MM.1S (cell line): ENCODE measurements at regions not wholly inside any gene's neighbourhood (a gene's known extent, or its start where the extent isn't known, plus 50 kb on each side); places are given as distances from the start of the nearest gene placed in this dataset.

Experiments
- DNase-seq: peaks from one replicate; pipeline ENCODE4 v3.0.0-alpha.2; 2015
- H2AFZ ChIP-seq: fragments of 300-600 bp; sonication (generic); 2 replicates; pipeline ENCODE4 v1.6.0; 2016; ENCODE audit warnings: antibody characterized with exemption, low read length
- H3F3A ChIP-seq: fragments of 300-600 bp; sonication (generic); 2 replicates; pipeline ENCODE4 v1.6.1; 2016; ENCODE audit warnings: mild to moderate bottlenecking, antibody characterized with exemption, low read length, moderate library complexity, mixed read lengths; ENCODE audit not compliant: insufficient read depth
- H3K27ac ChIP-seq: fragments of 300-600 bp; sonication (generic); 2 replicates; pipeline ENCODE4 v1.5.1; 2016; ENCODE audit warnings: mild to moderate bottlenecking, low read length
- H3K27me3 ChIP-seq: fragments of 300-600 bp; sonication (generic); replicated peaks from 2 replicates; pipeline ENCODE4 v1.6.0; 2016; ENCODE audit warnings: low read length; ENCODE audit not compliant: insufficient read depth
- H3K36me3 ChIP-seq: fragments of 300-600 bp; sonication (generic); replicated peaks from 2 replicates; pipeline ENCODE4 v1.6.1; 2016; ENCODE audit warnings: mild to moderate bottlenecking, low read length, mixed read lengths; ENCODE audit not compliant: insufficient read depth
- H3K4me1 ChIP-seq: fragments of 300-600 bp; sonication (generic); 2 replicates; pipeline ENCODE4 v1.6.1; 2016; ENCODE audit warnings: low read length, mixed read lengths
- H3K4me2 ChIP-seq: fragments of 300-600 bp; sonication (generic); 2 replicates; pipeline ENCODE4 v1.6.0; 2016; ENCODE audit warnings: low read depth, low read length
- H3K4me3 ChIP-seq: fragments of 300-600 bp; sonication (generic); 2 replicates; pipeline ENCODE4 v1.5.1; 2016; ENCODE audit warnings: low read length, mixed read lengths
- H3K79me2 ChIP-seq: fragments of 300-600 bp; sonication (generic); 2 replicates; pipeline ENCODE4 v1.6.1; 2016; ENCODE audit warnings: mixed run types, low read length, mixed read lengths
- H3K9ac ChIP-seq: fragments of 300-600 bp; sonication (generic); 2 replicates; pipeline ENCODE4 v1.6.1; 2016; ENCODE audit warnings: low read length, mixed read lengths
- H3K9me2 ChIP-seq: fragments of 300-600 bp; sonication (generic); replicated peaks from 2 replicates; pipeline ENCODE4 v1.6.1; 2016; ENCODE audit warnings: mild to moderate bottlenecking, low read length, mixed read lengths; ENCODE audit not compliant: insufficient read depth
- H3K9me3 ChIP-seq: fragments of 300-600 bp; sonication (generic); replicated peaks from 2 replicates; pipeline ENCODE4 v1.6.1; 2016; ENCODE audit warnings: mild to moderate bottlenecking, low read length, mixed read lengths; ENCODE audit not compliant: insufficient read depth
- H4K20me1 ChIP-seq: fragments of 300-600 bp; sonication (generic); 2 replicates; pipeline ENCODE4 v1.6.1; 2016; ENCODE audit warnings: mild to moderate bottlenecking, low read length, moderate library complexity, mixed read lengths; ENCODE audit not compliant: insufficient read depth
- EZH2 ChIP-seq: fragments of 300-600 bp; sonication (generic); optimal IDR thresholded peaks from 2 replicates; pipeline ENCODE3; 2017; ENCODE audit warnings: low read depth, mild to moderate bottlenecking, antibody characterized with exemption, low read length, mixed read lengths
- EZH2phosphoT487 ChIP-seq: fragments of 300-600 bp; sonication (generic); IDR thresholded peaks from 2 replicates; pipeline ENCODE4 v1.6.1; 2018; ENCODE audit warnings: antibody characterized with exemption, low read length
- TF ChIP-seq, protein P1 (sequence below): fragments of 300-600 bp; sonication (generic); IDR thresholded peaks from 2 replicates; pipeline ENCODE4 v1.5.1; 2016; ENCODE audit warnings: antibody characterized with exemption, low read length, mixed read lengths

DNA sequence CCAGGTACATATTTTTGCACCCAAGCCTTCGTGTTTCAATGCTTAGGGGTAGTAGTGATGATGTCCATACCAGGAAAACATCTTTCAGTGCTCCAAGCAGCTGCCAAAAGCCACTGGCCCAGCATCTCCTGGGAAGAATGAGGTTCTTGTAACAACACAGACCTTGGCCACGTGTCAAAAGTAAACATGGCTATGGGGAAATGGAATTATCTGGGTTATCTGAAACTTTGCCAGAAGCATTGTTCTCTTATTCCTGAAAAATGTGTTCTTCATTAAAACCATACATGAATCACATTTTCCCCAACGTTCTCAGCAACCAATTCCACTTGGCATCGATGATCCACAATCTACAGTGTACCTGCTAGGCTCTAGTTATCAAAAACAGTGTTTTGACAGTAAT lies 524.2 kb upstream of the EEF2KMT start:
- H2AFZ ChIP-seq: no peak overlapping the region
- no peak overlapping the region for H3K4me2 ChIP-seq
- H3K9me3 ChIP-seq: no peaks in the 10 kb centered on the region
- no peak for DNase-seq
- H3K27me3 ChIP-seq: no peaks in the 10 kb centered on the region
- H3F3A ChIP-seq: no peaks in the 10 kb centered on the region
- no peaks in the 10 kb centered on the region for H3K79me2 ChIP-seq
- H4K20me1 ChIP-seq: no peaks in the 10 kb centered on the region
- H3K27ac ChIP-seq: no peak overlapping the region
- H3K4me1 ChIP-seq: no peaks in the 10 kb centered on the region
- H3K9ac ChIP-seq: no peak overlapping the region
- H3K36me3 ChIP-seq: no peaks in the 10 kb centered on the region
- no peaks in the 10 kb centered on the region for H3K9me2 ChIP-seq
- H3K4me3 ChIP-seq: no peak overlapping the region
- TF ChIP-seq EZH2 (no peak), EZH2phosphoT487 (no peak)
- TF ChIP-seq, protein P1, sequence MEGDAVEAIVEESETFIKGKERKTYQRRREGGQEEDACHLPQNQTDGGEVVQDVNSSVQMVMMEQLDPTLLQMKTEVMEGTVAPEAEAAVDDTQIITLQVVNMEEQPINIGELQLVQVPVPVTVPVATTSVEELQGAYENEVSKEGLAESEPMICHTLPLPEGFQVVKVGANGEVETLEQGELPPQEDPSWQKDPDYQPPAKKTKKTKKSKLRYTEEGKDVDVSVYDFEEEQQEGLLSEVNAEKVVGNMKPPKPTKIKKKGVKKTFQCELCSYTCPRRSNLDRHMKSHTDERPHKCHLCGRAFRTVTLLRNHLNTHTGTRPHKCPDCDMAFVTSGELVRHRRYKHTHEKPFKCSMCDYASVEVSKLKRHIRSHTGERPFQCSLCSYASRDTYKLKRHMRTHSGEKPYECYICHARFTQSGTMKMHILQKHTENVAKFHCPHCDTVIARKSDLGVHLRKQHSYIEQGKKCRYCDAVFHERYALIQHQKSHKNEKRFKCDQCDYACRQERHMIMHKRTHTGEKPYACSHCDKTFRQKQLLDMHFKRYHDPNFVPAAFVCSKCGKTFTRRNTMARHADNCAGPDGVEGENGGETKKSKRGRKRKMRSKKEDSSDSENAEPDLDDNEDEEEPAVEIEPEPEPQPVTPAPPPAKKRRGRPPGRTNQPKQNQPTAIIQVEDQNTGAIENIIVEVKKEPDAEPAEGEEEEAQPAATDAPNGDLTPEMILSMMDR: no peak

DNA sequence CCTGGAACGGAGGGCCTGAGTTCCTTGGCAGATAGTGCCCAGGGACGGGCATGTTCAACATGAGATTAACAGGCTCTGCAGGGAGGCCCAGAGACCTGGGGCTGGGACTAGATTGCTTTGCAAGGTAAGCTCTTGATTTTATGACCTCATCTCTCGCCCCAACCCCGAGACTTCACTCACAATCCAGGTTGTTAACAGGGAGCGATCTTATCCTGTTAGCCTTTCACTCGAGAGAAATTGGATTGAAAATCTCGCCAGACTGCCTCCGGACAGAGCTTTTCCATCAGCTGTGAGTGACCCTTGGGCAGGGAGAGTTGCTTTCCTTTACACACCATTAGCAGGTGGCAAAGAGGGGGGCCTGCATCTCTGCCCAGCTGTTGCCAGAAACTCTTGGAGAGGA lies 521.7 kb upstream of the EEF2KMT start:
- no peaks in the 10 kb centered on the region for H4K20me1 ChIP-seq
- no peaks in the 10 kb centered on the region for H3K9me2 ChIP-seq
- H3K27ac ChIP-seq: no peak overlapping the region
- no peaks in the 10 kb centered on the region for H3K27me3 ChIP-seq
- TF ChIP-seq, protein P1: no peak
- TF ChIP-seq EZH2phosphoT487: no peak
- TF ChIP-seq EZH2: no peak
- no peaks in the 10 kb centered on the region for H3K36me3 ChIP-seq
- no peak overlapping the region for H3K4me3 ChIP-seq
- H3K9me3 ChIP-seq: no peaks in the 10 kb centered on the region
- no peaks in the 10 kb centered on the region for H3K79me2 ChIP-seq
- no peaks in the 10 kb centered on the region for H3K4me1 ChIP-seq
- DNase-seq: no peak
- H2AFZ ChIP-seq: no peak overlapping the region
- no peaks in the 10 kb centered on the region for H3F3A ChIP-seq
- no peak overlapping the region for H3K4me2 ChIP-seq
- no peak overlapping the region for H3K9ac ChIP-seq

GRCh38 chr16:5616841-5617240 lies 519.2 kb upstream of the EEF2KMT start:
- Histone ChIP-seq H4K20me1 (no peaks in the 10 kb centered on the region), H3K79me2 (no peaks in the 10 kb centered on the region), H3K27ac (no peak overlapping the region), H3K9me2 (no peaks in the 10 kb centered on the region), H3K4me1 (no peaks in the 10 kb centered on the region), H3K9me3 (no peaks in the 10 kb centered on the region), H3K4me2 (no peak overlapping the region), H3K27me3 (no peaks in the 10 kb centered on the region; the same call in 1 of the 2 replicates), H3K4me3 (no peak overlapping the region), H2AFZ (no peak overlapping the region), H3K9ac (no peak overlapping the region), H3K36me3 (no peaks in the 10 kb centered on the region), H3F3A (no peaks in the 10 kb centered on the region)
- no peak for DNase-seq
- TF ChIP-seq EZH2: no peak
- TF ChIP-seq, protein P1: no peak
- TF ChIP-seq EZH2phosphoT487: no peak
